Progenitor cell of endocrine pancreas (in vitro differentiated cells): ENCODE measurements at regions not wholly inside any gene's neighbourhood (a gene's known extent, or its start where the extent isn't known, plus 50 kb on each side); places are given as distances from the start of the nearest gene placed in this dataset.

Source experiments
- DNase-seq: peaks from one replicate; pipeline ENCODE4 v3.0.0; 2021; ENCODE audit warnings: low spot score; ENCODE audit not compliant: unreplicated experiment
- H3K27ac Mint-ChIP-seq: 2 replicates; pipeline ENCODE4 v1.8.0; 2021; ENCODE audit warnings: mild to moderate bottlenecking, moderate library complexity, mixed read lengths
- H3K27me3 Mint-ChIP-seq: 2 replicates; pipeline ENCODE4 v1.8.0; 2021; ENCODE audit warnings: mixed read lengths
- H3K36me3 Mint-ChIP-seq: 2 replicates; pipeline ENCODE4 v1.8.0; 2022; ENCODE audit warnings: mixed read lengths; ENCODE audit not compliant: insufficient read depth
- H3K4me1 Mint-ChIP-seq: 2 replicates; pipeline ENCODE4 v1.8.0; 2021; ENCODE audit warnings: low read depth, mixed read lengths
- H3K4me3 Mint-ChIP-seq: 2 replicates; pipeline ENCODE4 v1.8.0; 2021; ENCODE audit warnings: low read depth, mild to moderate bottlenecking, moderate library complexity, mixed read lengths
- H3K9me3 Mint-ChIP-seq: 2 replicates; pipeline ENCODE4 v1.8.0; 2021; ENCODE audit warnings: low read depth, mixed read lengths
- CTCF ChIP-seq: fragments of 200-600 bp; sonication (generic); IDR thresholded peaks from one replicate; pipeline ENCODE4 v1.5.0; 2021; ENCODE audit warnings: antibody characterized with exemption, mild to moderate bottlenecking; ENCODE audit not compliant: unreplicated experiment

GRCh38 chr6:120916844-120917243 is 417.4 kb downstream of the TBC1D32 start:
- Mint-ChIP-seq H3K27me3 (no peaks in the 10 kb centered on the region), H3K4me3 (no peak overlapping the region), H3K4me1 (no peaks in the 10 kb centered on the region), H3K27ac (no peak overlapping the region), H3K9me3 (no peaks in the 10 kb centered on the region), H3K36me3 (no peaks in the 10 kb centered on the region)
- no peak for TF ChIP-seq CTCF
- no peak for DNase-seq

GRCh38 chr6:120913486-120913885 is 420.8 kb downstream of the TBC1D32 start:
- no peak for TF ChIP-seq CTCF
- H3K27ac Mint-ChIP-seq, result no peak overlapping the region
- H3K36me3 Mint-ChIP-seq, result no peaks in the 10 kb centered on the region
- DNase-seq, result no peak
- no peak overlapping the region for H3K4me3 Mint-ChIP-seq
- H3K27me3 Mint-ChIP-seq, result no peaks in the 10 kb centered on the region
- peaks cover 5% of the 10 kb centered on the region for H3K9me3 Mint-ChIP-seq
- peaks cover 4% of the 10 kb centered on the region for H3K4me1 Mint-ChIP-seq

GRCh38 chr6:120908767-120909166 is 425.5 kb downstream of the TBC1D32 start:
- no peak for TF ChIP-seq CTCF
- DNase-seq, result no peak
- peaks cover 5% of the 10 kb centered on the region for H3K9me3 Mint-ChIP-seq
- no peak overlapping the region for H3K27ac Mint-ChIP-seq
- H3K27me3 Mint-ChIP-seq, result no peaks in the 10 kb centered on the region
- H3K36me3 Mint-ChIP-seq, result no peaks in the 10 kb centered on the region
- no peak overlapping the region for H3K4me3 Mint-ChIP-seq
- peaks cover 4% of the 10 kb centered on the region for H3K4me1 Mint-ChIP-seq

GRCh38 chr6:120903836-120904235 is 430.4 kb downstream of the TBC1D32 start:
- H3K27ac Mint-ChIP-seq, result no peak overlapping the region

GRCh38 chr6:120899932-120900331 is 434.3 kb downstream of the TBC1D32 start:
- no peak for DNase-seq
- Mint-ChIP-seq H3K27me3 (no peaks in the 10 kb centered on the region), H3K36me3 (no peaks in the 10 kb centered on the region), H3K4me3 (no peak overlapping the region), H3K4me1 (no peaks in the 10 kb centered on the region), H3K9me3 (peaks cover 4% of the 10 kb centered on the region), H3K27ac (no peak overlapping the region)
- no peak for TF ChIP-seq CTCF

More at GRCh38 chr6:120903836-120904235, 430.4 kb downstream of the TBC1D32 start:
- no peak for TF ChIP-seq CTCF
- Mint-ChIP-seq H3K4me3 (no peak overlapping the region), H3K9me3 (no peaks in the 10 kb centered on the region), H3K4me1 (no peaks in the 10 kb centered on the region), H3K36me3 (no peaks in the 10 kb centered on the region), H3K27me3 (no peaks in the 10 kb centered on the region)
- no peak for DNase-seq
